HFF-Myc (cell line): ENCODE measurements at regions not wholly inside any gene's neighbourhood (a gene's known extent, or its start where the extent isn't known, plus 50 kb on each side); places are given as distances from the start of the nearest gene placed in this dataset.

ENCODE experiments used
- DNase-seq: peaks from one replicate; pipeline ENCODE4 v3.0.0-alpha.2; 2011; ENCODE audit warnings: low read depth; ENCODE audit errors: extremely low read depth
- H3K4me3 ChIP-seq: replicated peaks from 2 replicates; pipeline ENCODE4 v1.5.1; 2011; ENCODE audit warnings: low read depth, mild to moderate bottlenecking, control low read depth, low read length
- TF ChIP-seq, protein P1 (sequence below): IDR thresholded peaks from 2 replicates; pipeline ENCODE4 v1.5.1; 2012; ENCODE audit warnings: mild to moderate bottlenecking, low read depth, low read length, control low read depth; ENCODE audit errors: missing control alignments

DNA sequence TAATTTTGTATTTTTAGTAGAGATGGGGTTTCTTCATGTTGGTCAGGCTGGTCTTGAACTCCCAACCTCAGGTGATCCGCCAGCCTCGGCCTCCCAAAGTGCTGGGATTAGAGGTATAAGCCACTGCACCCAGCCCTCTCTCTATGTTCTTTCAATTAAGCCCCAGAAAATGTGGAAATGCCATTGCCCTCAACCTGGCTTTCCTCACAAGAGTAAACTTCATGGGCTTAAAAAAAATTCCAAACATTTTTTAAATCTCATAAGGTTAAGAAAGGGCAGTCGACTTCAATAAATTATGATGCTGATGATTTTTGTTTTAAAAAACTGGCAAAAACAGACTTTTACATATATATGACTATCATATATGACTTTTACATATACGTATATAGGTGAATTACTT is 107.6 kb downstream of the TES start:
- TF ChIP-seq, protein P1, sequence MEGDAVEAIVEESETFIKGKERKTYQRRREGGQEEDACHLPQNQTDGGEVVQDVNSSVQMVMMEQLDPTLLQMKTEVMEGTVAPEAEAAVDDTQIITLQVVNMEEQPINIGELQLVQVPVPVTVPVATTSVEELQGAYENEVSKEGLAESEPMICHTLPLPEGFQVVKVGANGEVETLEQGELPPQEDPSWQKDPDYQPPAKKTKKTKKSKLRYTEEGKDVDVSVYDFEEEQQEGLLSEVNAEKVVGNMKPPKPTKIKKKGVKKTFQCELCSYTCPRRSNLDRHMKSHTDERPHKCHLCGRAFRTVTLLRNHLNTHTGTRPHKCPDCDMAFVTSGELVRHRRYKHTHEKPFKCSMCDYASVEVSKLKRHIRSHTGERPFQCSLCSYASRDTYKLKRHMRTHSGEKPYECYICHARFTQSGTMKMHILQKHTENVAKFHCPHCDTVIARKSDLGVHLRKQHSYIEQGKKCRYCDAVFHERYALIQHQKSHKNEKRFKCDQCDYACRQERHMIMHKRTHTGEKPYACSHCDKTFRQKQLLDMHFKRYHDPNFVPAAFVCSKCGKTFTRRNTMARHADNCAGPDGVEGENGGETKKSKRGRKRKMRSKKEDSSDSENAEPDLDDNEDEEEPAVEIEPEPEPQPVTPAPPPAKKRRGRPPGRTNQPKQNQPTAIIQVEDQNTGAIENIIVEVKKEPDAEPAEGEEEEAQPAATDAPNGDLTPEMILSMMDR = no peak
- DNase-seq = no peak
- no peak overlapping the region for H3K4me3 ChIP-seq

DNA sequence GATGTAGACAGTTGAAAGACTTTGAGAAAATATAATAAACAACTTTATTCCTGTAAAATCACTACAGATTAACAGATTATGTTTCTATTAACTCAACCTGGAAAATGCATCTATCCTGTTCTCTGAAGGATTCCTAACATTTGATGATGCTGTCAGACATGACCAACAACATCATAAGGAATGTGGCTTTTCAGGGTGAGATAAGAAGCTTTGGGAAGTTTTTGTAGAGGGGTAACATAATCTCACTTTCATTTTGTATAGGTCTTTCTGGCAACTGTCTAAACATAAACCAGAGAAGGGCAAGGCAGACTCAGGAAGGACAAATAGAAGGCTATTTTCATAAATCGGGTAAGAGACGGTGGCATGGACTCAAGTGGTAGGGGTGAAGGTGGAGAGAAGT is 112.2 kb downstream of the TES start:
- TF ChIP-seq, protein P1 = no peak
- no peak overlapping the region for H3K4me3 ChIP-seq
- DNase-seq = no peak

DNA sequence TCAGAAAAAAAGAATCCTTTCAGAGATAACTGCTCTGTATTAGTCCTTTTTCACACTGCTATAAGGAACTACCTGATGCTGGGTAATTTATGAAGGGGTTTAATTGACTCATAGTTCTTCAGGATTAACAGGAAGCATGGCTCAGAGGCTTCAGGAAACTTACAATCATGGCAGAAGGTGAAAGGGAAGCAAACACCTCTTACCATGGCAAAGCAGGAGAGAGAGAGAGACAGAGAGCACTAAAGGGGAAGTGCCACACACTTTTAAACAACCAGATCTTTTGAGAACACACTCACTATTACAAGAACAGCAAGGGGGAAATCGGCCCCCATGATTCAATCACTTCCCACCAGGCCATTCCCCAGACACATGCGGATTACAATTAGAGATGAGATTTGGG is 114.2 kb downstream of the TES start:
- H3K4me3 ChIP-seq = no peak overlapping the region
- no peak for DNase-seq
- TF ChIP-seq, protein P1 = no peak

DNA sequence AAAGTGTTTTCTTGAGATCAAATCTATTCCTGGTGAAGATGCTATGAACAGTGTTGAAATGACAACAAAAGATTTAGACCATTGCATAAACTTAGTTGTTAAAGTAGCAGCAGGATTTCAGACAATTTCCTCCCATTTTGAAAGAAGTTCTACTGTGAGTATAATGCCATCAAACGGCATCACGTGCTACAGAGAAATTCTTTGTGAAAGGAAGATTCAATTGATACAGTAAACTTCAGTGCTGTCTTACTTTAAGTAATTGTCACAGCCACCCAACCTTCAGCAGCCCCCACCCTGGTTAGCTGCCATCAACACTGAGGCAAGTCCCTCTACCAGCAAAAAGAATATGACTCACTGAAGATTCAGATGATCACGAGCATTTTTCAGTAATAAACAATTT is 115.2 kb downstream of the TES start:
- no peak overlapping the region for H3K4me3 ChIP-seq
- DNase-seq = no peak
- TF ChIP-seq, protein P1 = no peak

DNA sequence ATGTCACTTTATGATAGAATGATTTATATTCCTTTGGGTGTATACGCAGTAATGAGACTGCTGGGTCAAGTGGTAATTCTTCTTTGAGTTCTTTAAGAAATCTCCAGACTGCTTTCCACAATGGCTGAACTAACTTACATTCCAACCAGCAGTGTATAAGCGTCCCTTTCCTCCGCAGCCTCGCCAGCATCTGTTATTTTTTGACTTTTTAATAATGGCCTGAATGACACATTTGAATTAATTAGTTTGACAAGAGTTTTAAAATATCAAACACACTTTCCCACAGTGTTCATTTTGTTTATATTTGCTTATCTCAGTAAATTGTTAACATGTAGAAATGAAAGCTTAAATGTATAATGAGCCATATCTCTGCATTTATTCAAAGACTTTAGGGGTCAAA is 116.8 kb downstream of the TES start:
- TF ChIP-seq, protein P1 = no peak
- H3K4me3 ChIP-seq = peak overlapping the region; percentile 14; the same call in 1 of the 2 replicates

DNA sequence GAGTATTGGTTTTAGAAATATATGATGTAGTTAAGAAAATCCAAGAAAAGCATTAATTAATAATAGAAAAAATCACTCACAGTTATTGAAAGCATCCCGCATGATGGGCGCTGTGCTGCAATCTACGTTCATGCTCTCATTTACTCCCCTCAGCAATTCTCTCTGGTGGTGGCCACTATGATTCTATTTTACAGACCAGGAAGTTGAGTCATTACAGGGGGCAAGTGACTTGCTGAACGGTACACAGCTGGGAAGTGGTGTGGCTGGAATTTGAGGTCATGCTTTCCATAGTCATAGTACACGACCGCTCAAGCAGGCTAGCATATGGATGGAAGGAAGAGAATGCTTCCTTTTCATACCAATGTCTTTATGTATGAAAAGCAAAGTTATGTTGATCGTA is 117.4 kb downstream of the TES start:
- peak; percentile 89 for DNase-seq
- H3K4me3 ChIP-seq = peak overlapping the region; percentile 14; the same call in 1 of the 2 replicates
- TF ChIP-seq, protein P1 = no peak

More for the DNA sequence above, 116.8 kb downstream of the TES start:
- no peak for DNase-seq

DNA sequence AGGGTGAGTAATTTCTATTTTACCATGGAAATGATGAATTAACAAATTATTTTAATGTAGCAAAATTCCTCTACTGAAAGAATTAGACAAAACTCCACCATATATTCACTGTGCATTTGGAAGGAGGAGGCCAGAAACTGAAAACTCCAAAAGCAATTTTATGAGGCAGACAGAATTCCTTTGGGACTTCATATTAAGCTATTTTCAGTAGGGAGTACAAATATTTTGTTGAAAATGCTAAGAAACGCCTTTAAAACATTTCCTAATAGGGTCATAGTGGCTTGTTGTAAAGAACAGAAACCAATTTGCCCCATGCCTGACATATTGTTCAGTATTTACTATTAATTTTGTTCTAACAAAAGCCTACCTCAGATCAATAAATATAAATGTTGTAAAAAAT is 117.8 kb downstream of the TES start:
- TF ChIP-seq, protein P1 = no peak
- DNase-seq = no peak
- H3K4me3 ChIP-seq = no peak overlapping the region
